Ishikawa (cell line): ENCODE measurements at regions not wholly inside any gene's neighbourhood (a gene's known extent, or its start where the extent isn't known, plus 50 kb on each side); places are given as distances from the start of the nearest gene placed in this dataset.

ENCODE experiments used
- CEBPB ChIP-seq: IDR thresholded peaks from 2 replicates; pipeline ENCODE4 v1.6.1; 2012
- CREB1 ChIP-seq: IDR thresholded peaks from 2 replicates; pipeline ENCODE4 v1.6.1; 2012; ENCODE audit warnings: low read depth
- EP300 ChIP-seq: IDR thresholded peaks from 2 replicates; pipeline ENCODE4 v1.6.1; 2012; ENCODE audit warnings: borderline replicate concordance
- FOXM1 ChIP-seq: IDR thresholded peaks from 2 replicates; pipeline ENCODE4 v1.6.1; 2012; ENCODE audit warnings: low read depth, borderline replicate concordance
- MAX ChIP-seq: IDR thresholded peaks from 2 replicates; pipeline ENCODE4 v1.6.1; 2012
- RAD21 ChIP-seq: IDR thresholded peaks from 2 replicates; pipeline ENCODE4 v1.6.1; 2012; ENCODE audit warnings: low read depth
- REST ChIP-seq: IDR thresholded peaks from 2 replicates; pipeline ENCODE4 v1.6.1; 2012; ENCODE audit warnings: low read depth, mild to moderate bottlenecking
- TAF1 ChIP-seq: IDR thresholded peaks from 2 replicates; pipeline ENCODE4 v1.6.1; 2012; ENCODE audit warnings: low read depth, mild to moderate bottlenecking
- TEAD4 ChIP-seq: IDR thresholded peaks from 2 replicates; pipeline ENCODE4 v1.6.1; 2012
- USF1 ChIP-seq: IDR thresholded peaks from 2 replicates; pipeline ENCODE4 v1.6.1; 2012
- YY1 ChIP-seq: IDR thresholded peaks from 2 replicates; pipeline ENCODE4 v1.6.1; 2012; ENCODE audit warnings: low read depth
- ZBTB7A ChIP-seq: IDR thresholded peaks from 2 replicates; pipeline ENCODE4 v1.6.1; 2012; ENCODE audit warnings: low read depth

- TF ChIP-seq USF1 (no peak), CEBPB (no peak), YY1 (no peak), FOXM1 (no peak), RAD21 (no peak), TAF1 (no peak), TEAD4 (no peak), CREB1 (no peak), EP300 (no peak), REST (no peak), MAX (no peak), ZBTB7A (no peak)
Observed at GRCh38 chr15:39132954-39133600, 447.8 kb upstream of the THBS1 start.
